Activated CD4-positive, alpha-beta T cell treated with anti-CD3 and anti-CD28 coated beads, Interleukin-2, amount 50 U/mL, for 4 hours (primary cell): ENCODE measurements at regions not wholly inside any gene's neighbourhood (a gene's known extent, or its start where the extent isn't known, plus 50 kb on each side); places are given as distances from the start of the nearest gene placed in this dataset.
"Not testable (repeated sequence)": the region's sequence is repeated elsewhere in the genome, so short reads cannot be mapped to it uniquely, and the experiment has no call there.

ENCODE experiments used
- DNase-seq, 2 experiments: peaks; one replicate each; pipeline ENCODE4 v3.0.0-alpha.2; 2020

GRCh38 chr20:51154708-51155690, 132.1 kb upstream of the KCNG1 start:
- no peak for DNase-seq

- no peak for DNase-seq
Observed at GRCh38 chr20:51153867-51154707, 131.2 kb upstream of the KCNG1 start.

- no peak for DNase-seq
Observed at GRCh38 chr20:51148941-51149340, 126.0 kb upstream of the KCNG1 start.

- DNase-seq: no peak
Observed at GRCh38 chr20:51144476-51144875, 121.6 kb upstream of the KCNG1 start.

GRCh38 chr20:51143652-51144051, 120.7 kb upstream of the KCNG1 start:
- DNase-seq: no peak

- no peak for DNase-seq
Observed at GRCh38 chr20:51142448-51142847, 119.5 kb upstream of the KCNG1 start.

GRCh38 chr20:51140671-51141070, 117.8 kb upstream of the KCNG1 start:
- no peak for DNase-seq

GRCh38 chr20:51139891-51140290, 117.0 kb upstream of the KCNG1 start:
- DNase-seq: no peak

- no peak for DNase-seq
Observed at GRCh38 chr20:51138576-51138975, 115.7 kb upstream of the KCNG1 start.

GRCh38 chr20:51137461-51137860, 114.6 kb upstream of the KCNG1 start:
- no peak for DNase-seq

- DNase-seq: no peak
Observed at GRCh38 chr20:51135926-51136715, 113.2 kb upstream of the KCNG1 start.

- no peak for DNase-seq
Observed at GRCh38 chr20:51134405-51134804, 111.5 kb upstream of the KCNG1 start.

- DNase-seq: no peak
Observed at GRCh38 chr20:51132279-51132678, 109.4 kb upstream of the KCNG1 start.

- no peak for DNase-seq
Observed at GRCh38 chr20:51131811-51132210, 108.9 kb upstream of the KCNG1 start.

- DNase-seq: no peak
Observed at GRCh38 chr20:51129147-51129776, 106.4 kb upstream of the KCNG1 start.

- DNase-seq: no peak
Observed at GRCh38 chr20:51128198-51128597, 105.3 kb upstream of the KCNG1 start.

- DNase-seq: no peak
Observed at GRCh38 chr20:51127713-51128112, 104.8 kb upstream of the KCNG1 start.

- DNase-seq: no peak
Observed at GRCh38 chr20:51126337-51126736, 103.4 kb upstream of the KCNG1 start.

- DNase-seq: no peak
Observed at GRCh38 chr20:51125780-51126179, 102.9 kb upstream of the KCNG1 start.

- no peak for DNase-seq
Observed at GRCh38 chr20:51125105-51125504, 102.2 kb upstream of the KCNG1 start.

GRCh38 chr20:51123887-51124286, 101.0 kb upstream of the KCNG1 start:
- DNase-seq: not testable (repeated sequence)

GRCh38 chr20:51122931-51123658, 100.2 kb upstream of the KCNG1 start:
- no peak for DNase-seq
